ENCODE measurements at regions not wholly inside any gene's neighbourhood (a gene's known extent, or its start where the extent isn't known, plus 50 kb on each side); places are given as distances from the start of the nearest gene placed in this dataset.

GRCh38 chr3:95168526-95168925 is 1105.7 kb downstream of the NSUN3 start:
- Histone ChIP-seq H3K9me3 (no peaks in the 10 kb centered on the region), H3K4me3 (no peak overlapping the region), H3K27me3 (replicated peaks; ENCODE audit: insufficient read depth) (no peaks in the 10 kb centered on the region), H3K36me3 (no peaks in the 10 kb centered on the region), H3K27ac (no peak overlapping the region), H3K4me1 (ENCODE audit: control insufficient read depth in 1 of 2, low read depth in 2 of 2) (no peaks in the 10 kb centered on the region)
- ATAC-seq (ENCODE audit: insufficient number of reproducible peaks, low FRiP score, low read depth) (no peak), DNase-seq (ENCODE audit: low spot score) (no peak)
- TF ChIP-seq CTCF (IDR thresholded peaks at IDR 0.05), result no peak

GRCh38 chr3:95172164-95172943 is 1109.5 kb downstream of the NSUN3 start:
- no peak for ATAC-seq (ENCODE audit: insufficient number of reproducible peaks, low FRiP score, low read depth)
- H3K36me3 ChIP-seq, result no peaks in the 10 kb centered on the region

GRCh38 chr3:95177096-95177495 is 1114.2 kb downstream of the NSUN3 start:
- no peak for ATAC-seq (ENCODE audit: insufficient number of reproducible peaks, low FRiP score, low read depth)

More at GRCh38 chr3:95172164-95172943, 1109.5 kb downstream of the NSUN3 start:
- Histone ChIP-seq H3K9me3 (no peaks in the 10 kb centered on the region), H3K27ac (no peak overlapping the region), H3K4me1 (ENCODE audit: control insufficient read depth in 1 of 2, low read depth in 2 of 2) (no peaks in the 10 kb centered on the region), H3K4me3 (no peak overlapping the region), H3K27me3 (replicated peaks; ENCODE audit: insufficient read depth) (no peaks in the 10 kb centered on the region)
- no peak for TF ChIP-seq CTCF (IDR thresholded peaks at IDR 0.05)
- DNase-seq (ENCODE audit: low spot score), result no peak

GRCh38 chr3:95184038-95184437 is 1121.2 kb downstream of the NSUN3 start:
- TF ChIP-seq CTCF (IDR thresholded peaks at IDR 0.05), result no peak
- no peaks in the 10 kb centered on the region for H3K27me3 ChIP-seq (replicated peaks; ENCODE audit: insufficient read depth)
- DNase-seq (ENCODE audit: low spot score), result no peak
- no peak overlapping the region for H3K4me3 ChIP-seq
- H3K27ac ChIP-seq, result no peak overlapping the region
- no peaks in the 10 kb centered on the region for H3K4me1 ChIP-seq (ENCODE audit: control insufficient read depth in 1 of 2, low read depth in 2 of 2)
- ATAC-seq (ENCODE audit: insufficient number of reproducible peaks, low FRiP score, low read depth), result no peak
- no peaks in the 10 kb centered on the region for H3K36me3 ChIP-seq
- no peaks in the 10 kb centered on the region for H3K9me3 ChIP-seq

More at GRCh38 chr3:95177096-95177495, 1114.2 kb downstream of the NSUN3 start:
- Histone ChIP-seq H3K36me3 (no peaks in the 10 kb centered on the region), H3K27me3 (replicated peaks; ENCODE audit: insufficient read depth) (no peaks in the 10 kb centered on the region), H3K4me1 (ENCODE audit: control insufficient read depth in 1 of 2, low read depth in 2 of 2) (no peaks in the 10 kb centered on the region), H3K27ac (no peak overlapping the region), H3K9me3 (no peaks in the 10 kb centered on the region), H3K4me3 (no peak overlapping the region)
- DNase-seq (ENCODE audit: low spot score), result no peak
- TF ChIP-seq CTCF (IDR thresholded peaks at IDR 0.05), result no peak

- H3K4me3 ChIP-seq, result no peak overlapping the region
- no peak overlapping the region for H3K27ac ChIP-seq
Observed at GRCh38 chr3:95189348-95189747, 1126.5 kb downstream of the NSUN3 start.

More at GRCh38 chr3:95189348-95189747, 1126.5 kb downstream of the NSUN3 start:
- no peak for TF ChIP-seq CTCF (IDR thresholded peaks at IDR 0.05)
- Histone ChIP-seq H3K27me3 (replicated peaks; ENCODE audit: insufficient read depth) (no peaks in the 10 kb centered on the region), H3K9me3 (no peaks in the 10 kb centered on the region), H3K36me3 (no peaks in the 10 kb centered on the region), H3K4me1 (ENCODE audit: control insufficient read depth in 1 of 2, low read depth in 2 of 2) (no peaks in the 10 kb centered on the region)
- no peak for DNase-seq (ENCODE audit: low spot score)
- no peak for ATAC-seq (ENCODE audit: insufficient number of reproducible peaks, low FRiP score, low read depth)
